ENCODE measurements at regions not wholly inside any gene's neighbourhood (a gene's known extent, or its start where the extent isn't known, plus 50 kb on each side); places are given as distances from the start of the nearest gene placed in this dataset.

DNA sequence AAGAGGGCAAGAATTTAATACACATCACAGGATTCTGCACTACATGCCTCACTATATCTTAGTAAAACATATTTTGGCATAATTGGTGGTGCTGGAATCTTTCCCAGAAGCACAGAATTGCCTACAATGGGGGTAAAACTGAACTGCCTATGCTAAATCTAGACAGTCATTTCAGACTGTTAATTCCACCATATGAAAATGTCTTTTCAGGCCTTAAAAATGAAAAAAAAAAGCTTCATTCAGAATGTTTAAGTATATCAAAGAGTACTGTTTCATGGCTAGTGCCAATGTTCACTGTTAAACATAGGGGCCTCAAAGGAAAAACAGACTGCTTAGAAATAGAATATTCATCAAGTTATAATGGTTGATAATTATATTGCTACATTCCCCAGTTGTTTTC lies 797.0 kb downstream of the PCDH19 start (continued):
- TF ChIP-seq, protein P1, sequence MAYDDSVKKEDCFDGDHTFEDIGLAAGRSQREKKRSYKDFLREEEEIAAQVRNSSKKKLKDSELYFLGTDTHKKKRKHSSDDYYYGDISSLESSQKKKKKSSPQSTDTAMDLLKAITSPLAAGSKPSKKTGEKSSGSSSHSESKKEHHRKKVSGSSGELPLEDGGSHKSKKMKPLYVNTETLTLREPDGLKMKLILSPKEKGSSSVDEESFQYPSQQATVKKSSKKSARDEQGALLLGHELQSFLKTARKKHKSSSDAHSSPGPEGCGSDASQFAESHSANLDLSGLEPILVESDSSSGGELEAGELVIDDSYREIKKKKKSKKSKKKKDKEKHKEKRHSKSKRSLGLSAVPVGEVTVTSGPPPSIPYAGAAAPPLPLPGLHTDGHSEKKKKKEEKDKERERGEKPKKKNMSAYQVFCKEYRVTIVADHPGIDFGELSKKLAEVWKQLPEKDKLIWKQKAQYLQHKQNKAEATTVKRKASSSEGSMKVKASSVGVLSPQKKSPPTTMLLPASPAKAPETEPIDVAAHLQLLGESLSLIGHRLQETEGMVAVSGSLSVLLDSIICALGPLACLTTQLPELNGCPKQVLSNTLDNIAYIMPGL (CRISPR knock-in tag; IDR thresholded peaks at IDR 0.05; ENCODE audit: borderline replicate concordance), result no peak

DNA sequence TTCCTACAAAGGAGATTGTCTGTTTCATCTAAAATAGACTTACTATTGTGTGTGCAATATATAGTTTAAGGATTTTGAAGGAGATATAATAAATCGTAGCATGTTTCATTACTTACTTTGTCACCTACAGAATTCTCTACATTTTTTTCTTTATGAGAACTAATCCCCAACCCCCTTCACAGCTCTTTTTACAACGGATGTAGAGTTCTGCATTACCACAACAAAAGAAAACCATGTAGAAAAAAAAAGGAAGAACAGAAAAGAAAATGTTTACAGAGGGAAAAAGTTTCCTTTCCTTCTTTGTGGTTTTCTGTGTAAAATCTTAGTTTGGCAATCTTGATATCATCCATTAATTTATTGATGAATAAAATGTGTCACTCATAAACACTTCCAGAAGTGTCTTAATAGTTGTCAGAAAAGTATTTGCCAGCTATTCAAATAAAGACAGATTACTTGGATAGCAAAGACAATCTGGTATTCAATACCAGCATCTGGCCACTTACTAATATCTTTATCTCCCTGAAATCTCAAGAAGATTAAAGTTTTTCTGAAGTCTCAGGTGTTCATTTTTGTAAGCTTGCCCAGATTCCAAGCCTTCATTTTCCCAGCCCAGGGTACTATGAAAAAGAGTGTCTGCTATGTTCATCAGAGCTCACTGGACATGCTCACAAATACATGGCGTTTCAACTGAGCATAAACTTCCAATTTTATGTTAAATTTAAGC lies 806.8 kb downstream of the PCDH19 start:
- H3K27ac ChIP-seq, result no peak overlapping the region
- CTCF ChIA-PET, result no interaction called here
- ATAC-seq, result no peak
- no peak for TF ChIP-seq FOXS1 (CRISPR knock-in tag; IDR thresholded peaks at IDR 0.05)
- DNase-seq (ENCODE audit: low read depth in 1 of 2, low spot score in 1 of 2), result no peak
- H3K4me3 ChIP-seq, result no peak overlapping the region
- no peaks in the 10 kb centered on the region for H3K9me3 ChIP-seq
- WGBS (ENCODE audit: missing lambda C conversion rate), result 0% methylated on average over 3 of the region's 3 CpGs
- POLR2A ChIA-PET, result no interaction called here
- no peaks in the 10 kb centered on the region for H3K4me1 ChIP-seq
- no peak overlapping the region for H3K4me2 ChIP-seq
- FAIRE-seq, result no peak

DNA sequence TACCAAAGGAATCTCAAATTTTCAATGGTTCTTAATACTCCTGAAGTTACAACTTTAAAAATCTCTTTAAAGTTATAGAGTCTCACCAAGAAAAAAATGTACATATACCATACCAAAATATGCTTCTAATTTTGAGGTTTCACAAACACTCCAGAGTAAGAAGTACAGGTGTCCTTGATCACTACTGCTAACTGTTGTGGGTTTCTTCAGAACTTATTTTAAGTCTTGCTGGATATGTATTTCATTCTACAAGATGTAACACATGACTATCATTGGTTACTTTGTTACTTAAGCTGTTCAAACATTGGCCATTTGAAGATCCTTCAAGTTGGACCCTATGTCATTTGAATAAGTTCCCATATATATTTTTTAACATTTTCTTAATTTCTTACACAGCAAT lies 808.0 kb downstream of the PCDH19 start:
- FAIRE-seq (peak; percentile 18), ATAC-seq (no peak), DNase-seq (ENCODE audit: low read depth in 1 of 2, low spot score in 1 of 2) (no peak)
- no peaks in the 10 kb centered on the region for H3K9me3 ChIP-seq
- no peak overlapping the region for H3K4me3 ChIP-seq
- TF ChIP-seq JUNB (IDR thresholded peaks at IDR 0.05), result no peak
- TF ChIP-seq, protein P2, sequence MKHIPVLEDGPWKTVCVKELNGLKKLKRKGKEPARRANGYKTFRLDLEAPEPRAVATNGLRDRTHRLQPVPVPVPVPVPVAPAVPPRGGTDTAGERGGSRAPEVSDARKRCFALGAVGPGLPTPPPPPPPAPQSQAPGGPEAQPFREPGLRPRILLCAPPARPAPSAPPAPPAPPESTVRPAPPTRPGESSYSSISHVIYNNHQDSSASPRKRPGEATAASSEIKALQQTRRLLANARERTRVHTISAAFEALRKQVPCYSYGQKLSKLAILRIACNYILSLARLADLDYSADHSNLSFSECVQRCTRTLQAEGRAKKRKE (CRISPR knock-in tag; IDR thresholded peaks at IDR 0.05; ENCODE audit: low read depth), result no peak
- no peak for TF ChIP-seq EHMT2 (IDR thresholded peaks at IDR 0.05; ENCODE audit: low read depth)
- no peak for TF ChIP-seq RNF2 (IDR thresholded peaks at IDR 0.05; ENCODE audit: borderline replicate concordance, low read depth)
- no peak for TF ChIP-seq SREBF2 (IDR thresholded peaks at IDR 0.05)
- TF ChIP-seq, protein P3, sequence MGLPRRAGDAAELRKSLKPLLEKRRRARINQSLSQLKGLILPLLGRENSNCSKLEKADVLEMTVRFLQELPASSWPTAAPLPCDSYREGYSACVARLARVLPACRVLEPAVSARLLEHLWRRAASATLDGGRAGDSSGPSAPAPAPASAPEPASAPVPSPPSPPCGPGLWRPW (IDR thresholded peaks at IDR 0.05), result no peak
- no peak for TF ChIP-seq MAFK (IDR thresholded peaks at IDR 0.05; ENCODE audit: partially characterized antibody)
- no peak for TF ChIP-seq CBX2 (IDR thresholded peaks at IDR 0.05; ENCODE audit: borderline replicate concordance, low read depth)
- TF ChIP-seq FOXS1 (CRISPR knock-in tag; IDR thresholded peaks at IDR 0.05), result no peak
- no peak for TF ChIP-seq ZNF302 (CRISPR knock-in tag; IDR thresholded peaks at IDR 0.05)
- TF ChIP-seq NR3C1 (IDR thresholded peaks at IDR 0.05), result no peak
- TF ChIP-seq EHF (CRISPR knock-in tag; IDR thresholded peaks at IDR 0.05), result no peak
- TF ChIP-seq, protein P4, sequence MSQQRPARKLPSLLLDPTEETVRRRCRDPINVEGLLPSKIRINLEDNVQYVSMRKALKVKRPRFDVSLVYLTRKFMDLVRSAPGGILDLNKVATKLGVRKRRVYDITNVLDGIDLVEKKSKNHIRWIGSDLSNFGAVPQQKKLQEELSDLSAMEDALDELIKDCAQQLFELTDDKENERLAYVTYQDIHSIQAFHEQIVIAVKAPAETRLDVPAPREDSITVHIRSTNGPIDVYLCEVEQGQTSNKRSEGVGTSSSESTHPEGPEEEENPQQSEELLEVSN (IDR thresholded peaks at IDR 0.05; ENCODE audit: borderline replicate concordance, low read depth), result no peak
- no peak for TF ChIP-seq PHF8 (IDR thresholded peaks at IDR 0.05; ENCODE audit: borderline replicate concordance, low read depth)
- TF ChIP-seq GATA3 (IDR thresholded peaks at IDR 0.05; ENCODE audit: borderline replicate concordance), result no peak
- TF ChIP-seq EP300 (IDR thresholded peaks at IDR 0.05), result no peak
- no peak for TF ChIP-seq ZSCAN20 (CRISPR knock-in tag; IDR thresholded peaks at IDR 0.05)
- TF ChIP-seq SMC3 (IDR thresholded peaks at IDR 0.05), result no peak
- TF ChIP-seq CHD2 (IDR thresholded peaks at IDR 0.05; ENCODE audit: low read length, partially characterized antibody), result no peak
- ChIA-PET POLR2A (no interaction called here), CTCF (no interaction called here)
- no peak overlapping the region for H3K4me2 ChIP-seq
- no peaks in the 10 kb centered on the region for H3K4me1 ChIP-seq
- H3K27ac ChIP-seq, result no peak overlapping the region

Data from A549 (cell line).